ENCODE measurements at regions not wholly inside any gene's neighbourhood (a gene's known extent, or its start where the extent isn't known, plus 50 kb on each side); places are given as distances from the start of the nearest gene placed in this dataset.
"Not testable (repeated sequence)": the region's sequence is repeated elsewhere in the genome, so short reads cannot be mapped to it uniquely, and the experiment has no call there.

DNA sequence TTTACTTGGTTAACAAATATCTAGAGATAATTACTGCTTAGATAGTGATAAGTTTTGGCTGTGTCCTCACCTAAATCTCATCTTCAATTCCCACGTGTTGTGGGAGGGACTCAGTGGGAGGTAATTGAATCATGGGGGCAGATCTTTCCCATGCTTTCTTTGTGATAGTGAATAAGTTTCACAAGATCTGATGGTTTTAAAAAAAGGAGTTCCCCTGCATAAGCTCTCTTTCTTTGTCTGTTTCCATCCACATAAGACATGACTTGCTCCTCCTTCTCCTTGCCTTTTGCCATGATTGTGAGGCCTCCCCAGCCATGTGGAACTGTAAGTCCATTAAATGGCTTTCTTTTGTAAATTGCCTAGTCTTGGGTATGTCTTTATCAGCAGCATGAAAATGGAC lies 266.0 kb upstream of the ANKRD50 start:
- H3K27me3 ChIP-seq (ENCODE audit: control insufficient read depth in 3 of 3, insufficient read depth in 3 of 3, low read length in 3 of 3); H3K9me3 ChIP-seq (ENCODE audit: control insufficient read depth in 2 of 2, insufficient read depth in 1 of 2, low read depth in 1 of 2, low read length in 1 of 2); H3K4me1 ChIP-seq (ENCODE audit: control insufficient read depth in 3 of 3, insufficient read depth in 2 of 3, low read depth in 1 of 3, low read length in 2 of 3); DNase-seq; FAIRE-seq; H3K4me3 ChIP-seq (ENCODE audit: low read depth in 1 of 3, low read length in 3 of 3); H3K27ac ChIP-seq (ENCODE audit: low read depth in 1 of 3, low read length in 2 of 3); H3K36me3 ChIP-seq (ENCODE audit: control insufficient read depth in 3 of 3, insufficient read depth in 2 of 3, low read depth in 1 of 3, low read length in 3 of 3): not testable (repeated sequence)
- 16 to 50% (median 30%) methylated on average over 1 of the region's 1 CpG for WGBS, 3 donors

DNA sequence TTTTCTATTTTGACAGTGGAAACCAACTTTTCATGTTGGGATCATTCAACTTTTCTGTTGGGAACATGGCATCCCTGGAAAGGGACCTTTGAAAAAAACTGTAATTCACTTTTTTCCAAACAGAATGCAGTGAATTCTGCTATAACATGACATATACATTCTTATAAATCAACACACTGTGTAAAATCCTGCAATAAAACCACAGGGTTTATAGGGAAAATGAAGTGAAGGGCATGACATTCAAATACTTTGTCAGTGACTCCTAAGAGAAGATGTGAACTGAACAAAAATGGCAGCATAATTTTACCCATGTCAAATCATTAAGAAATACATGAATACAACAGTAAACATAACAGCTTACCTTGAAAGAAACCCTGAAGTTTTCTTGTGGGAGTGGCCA lies 264.5 kb upstream of the ANKRD50 start:
- H3K9me3 ChIP-seq (ENCODE audit: control insufficient read depth in 2 of 2, insufficient read depth in 1 of 2, low read depth in 1 of 2, low read length in 1 of 2) = no peaks in the 10 kb centered on the region
- no peak overlapping the region for H3K27ac ChIP-seq (ENCODE audit: low read depth in 1 of 3, low read length in 2 of 3)
- no peak overlapping the region for H3K4me3 ChIP-seq (ENCODE audit: low read depth in 1 of 3, low read length in 3 of 3)
- no peaks in the 10 kb centered on the region for H3K36me3 ChIP-seq (ENCODE audit: control insufficient read depth in 3 of 3, insufficient read depth in 2 of 3, low read depth in 1 of 3, low read length in 3 of 3)
- no peaks in the 10 kb centered on the region for H3K27me3 ChIP-seq (ENCODE audit: control insufficient read depth in 3 of 3, insufficient read depth in 3 of 3, low read length in 3 of 3)
- FAIRE-seq (no peak), DNase-seq (no peak)
- H3K4me1 ChIP-seq (ENCODE audit: control insufficient read depth in 3 of 3, insufficient read depth in 2 of 3, low read depth in 1 of 3, low read length in 2 of 3) = no peaks in the 10 kb centered on the region

DNA sequence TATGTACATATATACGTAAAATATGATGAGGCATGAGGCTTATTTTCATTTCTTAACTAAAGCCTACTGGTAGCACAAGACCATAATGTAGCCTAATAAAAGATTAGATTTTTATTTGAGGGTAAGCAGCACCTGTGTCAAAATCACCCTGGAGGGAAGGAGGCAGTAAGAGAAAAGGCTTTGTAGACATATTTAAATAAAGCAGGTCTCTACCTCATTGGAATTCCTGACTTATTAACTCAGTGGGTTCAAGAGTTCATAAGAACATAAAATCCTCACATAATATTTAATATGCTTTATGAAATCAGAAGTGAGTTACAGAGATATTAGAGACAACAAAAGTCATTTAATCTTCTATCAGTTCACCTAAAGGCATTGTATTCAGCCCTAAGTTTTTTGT lies 261.6 kb upstream of the ANKRD50 start:
- H3K9me3 ChIP-seq (ENCODE audit: control insufficient read depth in 2 of 2, insufficient read depth in 1 of 2, low read depth in 1 of 2, low read length in 1 of 2) = no peaks in the 10 kb centered on the region
- no peaks in the 10 kb centered on the region for H3K27me3 ChIP-seq (ENCODE audit: control insufficient read depth in 3 of 3, insufficient read depth in 3 of 3, low read length in 3 of 3)
- no peak for FAIRE-seq
- 83 to 88% (median 83%) methylated on average over 1 of the region's 1 CpG for WGBS, 3 donors
- no peaks in the 10 kb centered on the region for H3K4me1 ChIP-seq (ENCODE audit: control insufficient read depth in 3 of 3, insufficient read depth in 2 of 3, low read depth in 1 of 3, low read length in 2 of 3)
- H3K4me3 ChIP-seq (ENCODE audit: low read depth in 1 of 3, low read length in 3 of 3) = no peak overlapping the region
- H3K36me3 ChIP-seq (ENCODE audit: control insufficient read depth in 3 of 3, insufficient read depth in 2 of 3, low read depth in 1 of 3, low read length in 3 of 3) = no peaks in the 10 kb centered on the region
- no peak overlapping the region for H3K27ac ChIP-seq (ENCODE audit: low read depth in 1 of 3, low read length in 2 of 3)
- no peak for DNase-seq

DNA sequence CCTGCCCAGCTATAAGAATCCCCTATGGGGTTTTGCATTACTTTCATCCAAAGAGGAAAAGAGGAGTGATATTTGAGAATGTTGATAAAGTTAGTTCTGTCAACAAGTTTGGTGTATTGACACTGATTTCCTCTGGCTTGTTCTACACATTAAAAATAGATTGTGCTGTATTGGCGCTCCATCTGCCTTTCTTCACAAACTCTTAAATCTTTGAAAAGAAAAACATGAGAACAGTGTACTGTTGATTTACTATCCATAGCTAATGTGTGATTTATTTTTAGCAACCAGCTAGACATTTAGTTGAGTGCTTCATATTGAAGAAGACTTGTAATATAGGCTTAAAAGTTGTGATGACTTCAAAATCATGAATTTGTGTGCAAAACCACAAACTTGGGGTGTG lies 261.2 kb upstream of the ANKRD50 start:
- no peaks in the 10 kb centered on the region for H3K27me3 ChIP-seq (ENCODE audit: control insufficient read depth in 3 of 3, insufficient read depth in 3 of 3, low read length in 3 of 3)
- H3K27ac ChIP-seq (ENCODE audit: low read depth in 1 of 3, low read length in 2 of 3) = no peak overlapping the region
- DNase-seq (no peak), FAIRE-seq (no peak)
- no peaks in the 10 kb centered on the region for H3K36me3 ChIP-seq (ENCODE audit: control insufficient read depth in 3 of 3, insufficient read depth in 2 of 3, low read depth in 1 of 3, low read length in 3 of 3)
- H3K4me3 ChIP-seq (ENCODE audit: low read depth in 1 of 3, low read length in 3 of 3) = no peak overlapping the region
- WGBS, 3 donors = 55 to 84% (median 73%) methylated on average over 1 of the region's 1 CpG
- H3K4me1 ChIP-seq (ENCODE audit: control insufficient read depth in 3 of 3, insufficient read depth in 2 of 3, low read depth in 1 of 3, low read length in 2 of 3) = no peaks in the 10 kb centered on the region
- H3K9me3 ChIP-seq (ENCODE audit: control insufficient read depth in 2 of 2, insufficient read depth in 1 of 2, low read depth in 1 of 2, low read length in 1 of 2) = no peaks in the 10 kb centered on the region

DNA sequence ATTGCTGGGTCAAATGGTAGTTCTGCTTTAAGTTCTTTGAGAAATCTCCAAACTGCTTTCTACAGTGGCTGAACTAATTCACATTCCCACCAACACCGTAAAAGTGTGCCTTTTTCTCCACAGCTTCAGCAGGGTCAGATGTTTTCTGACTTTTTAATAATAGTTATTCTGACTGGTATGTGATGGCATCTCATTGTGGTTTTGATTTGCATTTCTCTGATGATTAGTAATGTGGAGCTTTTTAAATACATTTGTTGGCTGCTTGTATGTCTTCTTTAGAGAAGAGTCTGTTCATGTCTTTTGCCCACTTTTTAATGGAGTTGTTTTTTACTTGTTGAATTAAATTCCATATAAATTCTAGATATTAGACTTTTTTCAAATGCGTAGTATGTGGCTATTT lies 257.5 kb upstream of the ANKRD50 start:
- DNase-seq = no peak
- H3K27me3 ChIP-seq (ENCODE audit: control insufficient read depth in 3 of 3, insufficient read depth in 3 of 3, low read length in 3 of 3) = no peaks in the 10 kb centered on the region
- H3K4me1 ChIP-seq (ENCODE audit: control insufficient read depth in 3 of 3, insufficient read depth in 2 of 3, low read depth in 1 of 3, low read length in 2 of 3) = no peaks in the 10 kb centered on the region
- H3K36me3 ChIP-seq (ENCODE audit: control insufficient read depth in 3 of 3, insufficient read depth in 2 of 3, low read depth in 1 of 3, low read length in 3 of 3) = no peaks in the 10 kb centered on the region
- WGBS, 3 donors = 86 to 91% (median 90%) methylated on average over 2 of the region's 2 CpGs
- no peak overlapping the region for H3K4me3 ChIP-seq (ENCODE audit: low read depth in 1 of 3, low read length in 3 of 3)
- no peaks in the 10 kb centered on the region for H3K9me3 ChIP-seq (ENCODE audit: control insufficient read depth in 2 of 2, insufficient read depth in 1 of 2, low read depth in 1 of 2, low read length in 1 of 2)
- H3K27ac ChIP-seq (ENCODE audit: low read depth in 1 of 3, low read length in 2 of 3) = no peak overlapping the region
- FAIRE-seq = no peak

DNA sequence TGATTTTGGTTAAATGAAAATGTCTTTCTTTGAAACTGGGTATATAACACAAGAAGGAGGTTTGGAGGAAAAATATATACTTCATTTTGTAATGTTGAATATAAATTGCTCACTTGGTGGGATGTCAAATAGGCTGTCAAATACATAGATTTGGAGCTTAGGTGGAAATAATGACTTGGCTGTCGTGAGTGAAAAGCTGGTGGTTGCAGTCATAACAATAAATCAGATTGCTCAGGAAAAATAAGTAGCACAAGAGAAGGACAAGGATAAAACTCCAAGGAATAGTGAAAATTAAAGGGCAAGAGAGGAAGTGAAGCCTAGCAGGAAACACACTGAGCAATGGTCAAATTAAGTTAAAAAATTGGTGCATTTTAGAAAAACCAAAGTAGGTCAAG lies 253.0 kb upstream of the ANKRD50 start:
- no peaks in the 10 kb centered on the region for H3K27me3 ChIP-seq (ENCODE audit: control insufficient read depth in 3 of 3, insufficient read depth in 3 of 3, low read length in 3 of 3)
- H3K36me3 ChIP-seq (ENCODE audit: control insufficient read depth in 3 of 3, insufficient read depth in 2 of 3, low read depth in 1 of 3, low read length in 3 of 3) = no peaks in the 10 kb centered on the region
- H3K4me1 ChIP-seq (ENCODE audit: control insufficient read depth in 3 of 3, insufficient read depth in 2 of 3, low read depth in 1 of 3, low read length in 2 of 3) = no peaks in the 10 kb centered on the region
- peaks cover 0 to 13% of the 10 kb centered on the region in 2 donors for H3K9me3 ChIP-seq (ENCODE audit: control insufficient read depth in 2 of 2, insufficient read depth in 1 of 2, low read depth in 1 of 2, low read length in 1 of 2)
- H3K4me3 ChIP-seq (ENCODE audit: low read depth in 1 of 3, low read length in 3 of 3) = no peak overlapping the region
- no peak for FAIRE-seq
- DNase-seq = no peak
- H3K27ac ChIP-seq (ENCODE audit: low read depth in 1 of 3, low read length in 2 of 3) = no peak overlapping the region
- 70 to 85% (median 84%) methylated on average over 1 of the region's 1 CpG for WGBS, 3 donors

DNA sequence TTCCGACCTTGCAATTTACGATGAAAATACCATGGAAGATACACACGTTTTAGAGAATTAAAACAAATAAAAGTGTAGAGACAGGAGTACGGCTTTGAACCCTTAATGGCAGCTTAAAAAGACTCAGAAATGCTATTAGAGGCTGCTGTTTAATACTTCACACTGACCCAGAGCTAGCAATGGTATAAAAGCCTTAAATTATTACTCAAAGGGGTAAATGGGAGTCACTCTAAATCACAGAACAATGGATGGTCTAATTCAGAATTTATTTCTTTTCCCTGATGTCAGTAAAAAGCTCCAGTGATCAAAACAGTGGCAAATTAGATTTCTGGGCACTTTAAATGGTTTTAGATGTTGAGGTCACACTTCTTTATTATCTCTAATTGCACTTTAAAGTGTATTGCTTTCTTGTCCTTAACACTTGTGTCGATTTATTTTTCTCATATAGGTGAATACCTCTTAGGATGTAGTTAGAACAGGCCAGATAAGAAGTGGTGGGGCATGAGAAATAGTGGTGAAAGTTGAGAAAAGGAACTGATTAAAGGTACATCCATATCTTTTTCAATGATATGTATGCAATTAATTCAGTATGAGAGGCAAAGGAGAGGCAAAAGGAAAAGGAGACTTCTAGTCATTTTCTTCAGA lies 252.4 kb upstream of the ANKRD50 start:
- no peak overlapping the region for H3K4me3 ChIP-seq (ENCODE audit: low read depth in 1 of 3, low read length in 3 of 3)
- FAIRE-seq = no peak
- DNase-seq = no peak
- H3K27ac ChIP-seq (ENCODE audit: low read depth in 1 of 3, low read length in 2 of 3) = no peak overlapping the region
- 73 to 80% (median 73%) methylated on average over 5 of the region's 5 CpGs for WGBS, 3 donors
- no peaks in the 10 kb centered on the region for H3K27me3 ChIP-seq (ENCODE audit: control insufficient read depth in 3 of 3, insufficient read depth in 3 of 3, low read length in 3 of 3)
- no peaks in the 10 kb centered on the region for H3K4me1 ChIP-seq (ENCODE audit: control insufficient read depth in 3 of 3, insufficient read depth in 2 of 3, low read depth in 1 of 3, low read length in 2 of 3)
- peaks cover 0 to 16% of the 10 kb centered on the region in 2 donors for H3K9me3 ChIP-seq (ENCODE audit: control insufficient read depth in 2 of 2, insufficient read depth in 1 of 2, low read depth in 1 of 2, low read length in 1 of 2)
- H3K36me3 ChIP-seq (ENCODE audit: control insufficient read depth in 3 of 3, insufficient read depth in 2 of 3, low read depth in 1 of 3, low read length in 3 of 3) = no peaks in the 10 kb centered on the region

DNA sequence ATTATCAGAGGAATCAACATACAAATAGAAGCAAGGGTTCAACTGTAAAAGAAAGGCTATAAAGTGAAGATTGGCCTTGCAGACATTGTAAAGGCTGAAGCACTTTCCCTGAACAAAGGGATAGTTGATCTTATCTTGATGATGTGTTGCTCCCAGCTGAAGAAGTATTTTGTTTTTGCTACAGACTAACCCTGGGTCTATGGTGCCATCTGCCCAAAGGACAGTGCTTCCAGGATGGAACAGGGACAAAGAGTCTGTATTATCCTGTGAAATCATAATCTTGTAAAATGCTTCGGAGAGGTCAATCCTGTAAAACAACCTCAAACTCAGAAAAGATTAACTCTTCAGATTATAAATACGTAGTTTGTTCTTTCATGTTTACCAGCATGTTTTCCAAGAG lies 251.7 kb upstream of the ANKRD50 start:
- DNase-seq = no peak
- 73 to 84% (median 76%) methylated on average over 2 of the region's 2 CpGs for WGBS, 3 donors
- peaks cover 0 to 16% of the 10 kb centered on the region in 2 donors for H3K9me3 ChIP-seq (ENCODE audit: control insufficient read depth in 2 of 2, insufficient read depth in 1 of 2, low read depth in 1 of 2, low read length in 1 of 2)
- no peak overlapping the region for H3K27ac ChIP-seq (ENCODE audit: low read depth in 1 of 3, low read length in 2 of 3)
- FAIRE-seq = no peak
- H3K4me3 ChIP-seq (ENCODE audit: low read depth in 1 of 3, low read length in 3 of 3) = no peak overlapping the region
- H3K36me3 ChIP-seq (ENCODE audit: control insufficient read depth in 3 of 3, insufficient read depth in 2 of 3, low read depth in 1 of 3, low read length in 3 of 3) = no peaks in the 10 kb centered on the region
- H3K4me1 ChIP-seq (ENCODE audit: control insufficient read depth in 3 of 3, insufficient read depth in 2 of 3, low read depth in 1 of 3, low read length in 2 of 3) = no peaks in the 10 kb centered on the region
- no peaks in the 10 kb centered on the region for H3K27me3 ChIP-seq (ENCODE audit: control insufficient read depth in 3 of 3, insufficient read depth in 3 of 3, low read length in 3 of 3)

DNA sequence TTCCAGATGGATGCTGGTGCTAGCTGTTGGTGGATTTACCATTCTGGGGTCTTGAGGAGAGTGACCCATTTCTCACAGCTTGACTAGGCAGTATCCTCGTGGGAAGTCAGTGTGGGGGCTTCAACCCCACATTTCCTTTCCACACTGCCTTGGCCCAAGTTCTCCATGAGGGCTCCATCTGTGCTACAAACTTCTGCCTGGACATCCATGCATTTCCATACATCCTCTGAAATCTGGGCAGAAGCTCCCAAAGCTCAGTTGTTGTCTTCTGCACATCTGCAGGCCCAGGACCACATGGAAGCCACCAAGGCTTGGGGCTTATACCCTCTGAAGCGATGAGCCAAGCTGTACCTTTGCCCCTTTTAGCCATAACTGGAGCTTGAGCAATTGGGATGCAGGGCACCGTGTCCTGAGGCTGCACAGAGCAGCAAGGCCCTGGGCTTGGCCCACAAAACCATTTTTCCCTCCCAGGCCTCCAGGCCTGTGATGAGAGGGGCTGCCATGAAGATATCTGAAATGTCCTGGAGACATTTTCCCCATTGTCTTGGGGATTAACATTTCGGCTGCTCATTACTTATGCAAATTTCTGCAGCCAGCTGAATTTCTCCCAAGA lies 248.7 kb upstream of the ANKRD50 start:
- no peaks in the 10 kb centered on the region for H3K4me1 ChIP-seq (ENCODE audit: control insufficient read depth in 3 of 3, insufficient read depth in 2 of 3, low read depth in 1 of 3, low read length in 2 of 3)
- FAIRE-seq (no peak), DNase-seq (no peak)
- no peaks in the 10 kb centered on the region for H3K36me3 ChIP-seq (ENCODE audit: control insufficient read depth in 3 of 3, insufficient read depth in 2 of 3, low read depth in 1 of 3, low read length in 3 of 3)
- no peak overlapping the region for H3K27ac ChIP-seq (ENCODE audit: low read depth in 1 of 3, low read length in 2 of 3)
- peaks cover 0 to 18% of the 10 kb centered on the region in 2 donors for H3K9me3 ChIP-seq (ENCODE audit: control insufficient read depth in 2 of 2, insufficient read depth in 1 of 2, low read depth in 1 of 2, low read length in 1 of 2)
- no peaks in the 10 kb centered on the region for H3K27me3 ChIP-seq (ENCODE audit: control insufficient read depth in 3 of 3, insufficient read depth in 3 of 3, low read length in 3 of 3)
- WGBS, 3 donors = 75 to 80% (median 79%) methylated on average over 4 of the region's 4 CpGs
- H3K4me3 ChIP-seq (ENCODE audit: low read depth in 1 of 3, low read length in 3 of 3) = no peak overlapping the region

Measured in small intestine (tissue), 7 donors.